SIG-M5 treated with dmso at 0.1 percent for 504 hours (cell line): ENCODE measurements at regions not wholly inside any gene's neighbourhood (a gene's known extent, or its start where the extent isn't known, plus 50 kb on each side); places are given as distances from the start of the nearest gene placed in this dataset.
A peak's percentile ranks its signal among the peaks of the same experiment; 100 is the strongest.

Experiments
- DNase-seq: peaks from one replicate; lab custom pipeline; 2025; ENCODE audit not compliant: unreplicated experiment; lab: John Stamatoyannopoulos, UW

- DNase-seq = no peak
Measured at GRCh38 chr16:85549766-85550421, 63.2 kb upstream of the GSE1 start.

GRCh38 chr16:85550422-85550864 lies 62.7 kb upstream of the GSE1 start:
- no peak for DNase-seq

- no peak for DNase-seq
Measured at GRCh38 chr16:85550953-85551924, 61.9 kb upstream of the GSE1 start.

GRCh38 chr16:85552980-85553435 lies 60.1 kb upstream of the GSE1 start:
- no peak for DNase-seq

GRCh38 chr16:85553436-85554113 lies 59.5 kb upstream of the GSE1 start:
- DNase-seq = peak; percentile 64

GRCh38 chr16:85554114-85554888 lies 58.8 kb upstream of the GSE1 start:
- DNase-seq = peak; percentile 93

- DNase-seq = peak; percentile 72
Measured at GRCh38 chr16:85554889-85555718, 58.0 kb upstream of the GSE1 start.

GRCh38 chr16:85555719-85556455 lies 57.2 kb upstream of the GSE1 start:
- peak; percentile 38 for DNase-seq

- peak; percentile 70 for DNase-seq
Measured at GRCh38 chr16:85556456-85557082, 56.6 kb upstream of the GSE1 start.

GRCh38 chr16:85557083-85557970 lies 55.8 kb upstream of the GSE1 start:
- DNase-seq = no peak

- DNase-seq = peak; percentile 51
Measured at GRCh38 chr16:85557971-85558657, 55.0 kb upstream of the GSE1 start.

- no peak for DNase-seq
Measured at GRCh38 chr16:85560932-85561247, 52.2 kb upstream of the GSE1 start.

GRCh38 chr16:85561248-85562092 lies 51.7 kb upstream of the GSE1 start:
- DNase-seq = no peak

GRCh38 chr16:85562093-85562786 lies 50.9 kb upstream of the GSE1 start:
- no peak for DNase-seq

GRCh38 chr16:85563034-85563433 lies 50.1 kb upstream of the GSE1 start:
- no peak for DNase-seq
